Upper lobe of left lung (tissue), 6 donors: ENCODE measurements at regions not wholly inside any gene's neighbourhood (a gene's known extent, or its start where the extent isn't known, plus 50 kb on each side); places are given as distances from the start of the nearest gene placed in this dataset.

Source experiments
- ATAC-seq, 2 donors: fragments of 200-7000 bp; cut with Tn5 transposase; one replicate each; pipeline ENCODE4 v1.9.1; 2022; ENCODE audit warnings: mild to moderate bottlenecking in 2 of 2, moderate library complexity in 2 of 2; ENCODE audit not compliant: low FRiP score in 2 of 2
- DNase-seq, 2 donors: peaks; one replicate each; pipeline ENCODE4 v3.0.0-alpha.2; 2019 to 2020
- H3K27ac ChIP-seq, 4 donors: fragments of 200-600 bp; sonication (generic); one replicate each; pipeline ENCODE4 v1.5.1; 2016 to 2019
- H3K27me3 ChIP-seq, 4 donors: fragments of 200-600 bp; sonication (generic); one replicate each; pipeline ENCODE4 v1.5.1; 2017 to 2019
- H3K36me3 ChIP-seq, 4 donors: fragments of 200-600 bp; sonication (generic); one replicate each; pipeline ENCODE4 v1.5.1; 2016 to 2019
- H3K4me1 ChIP-seq, 4 donors: fragments of 200-600 bp; sonication (generic); one replicate each; pipeline ENCODE4 v1.5.1; 2018 to 2019
- H3K4me3 ChIP-seq, 4 donors: fragments of 200-600 bp; sonication (generic); one replicate each; pipeline ENCODE4 v1.5.1; 2017 to 2019; ENCODE audit warnings: mild to moderate bottlenecking in 2 of 4, moderate library complexity in 1 of 4
- H3K9me3 ChIP-seq, 4 donors: fragments of 200-600 bp; sonication (generic); one replicate each; pipeline ENCODE4 v1.5.1; 2018 to 2019
- CTCF ChIP-seq, 6 experiments: fragments of 450-650 bp in 4 of 6; fragments of 200-600 bp in 2 of 6; sonication (generic) in 2 of 6; IDR thresholded peaks; one replicate each; pipeline ENCODE4 v1.5.1; 2016 to 2019; ENCODE audit warnings: antibody characterized with exemption in 6 of 6
- EP300 ChIP-seq, 4 donors: sonication (generic); formaldehyde crosslinking; IDR thresholded peaks; one replicate each; pipeline ENCODE4 v1.5.1; 2017; ENCODE audit warnings: antibody characterized with exemption in 4 of 4, control low read depth in 2 of 4
- POLR2A ChIP-seq, 4 donors: fragments of 450-650 bp; IDR thresholded peaks; one replicate each; pipeline ENCODE4 v1.5.1; 2016 to 2017; ENCODE audit warnings: antibody characterized with exemption in 4 of 4, mild to moderate bottlenecking in 2 of 4
- POLR2AphosphoS5 ChIP-seq, 2 donors: sonication (generic); formaldehyde crosslinking; IDR thresholded peaks; one replicate each; pipeline ENCODE4 v1.5.1; 2017; ENCODE audit warnings: antibody characterized with exemption in 2 of 2
- WGBS, 2 donors: methylation state at CpG; one replicate each; pipeline ENCODE4 v1.1.5; 2017 to 2018; 5-methylcytosine and 5-hydroxymethylcytosine counted together
- donor health status: DM: no; HTN: no; CAD: no; lungs with moderate emphysema.
- donor health status: DM: no; HTN: yes; CAD: no; lungs with severe emphysema.

GRCh38 chr12:92294676-92295440, 149.2 kb upstream of the BTG1 start:
- WGBS, 2 donors = 67 to 76% methylated on average over 4 of the region's 4 CpGs
- H3K27me3 ChIP-seq = no peaks in the 10 kb centered on the region
- TF ChIP-seq CTCF (IDR thresholded peaks at IDR 0.05) = no peak
- no peak for TF ChIP-seq POLR2AphosphoS5 (IDR thresholded peaks at IDR 0.05)
- no peak for TF ChIP-seq EP300 (IDR thresholded peaks at IDR 0.05)
- TF ChIP-seq POLR2A (IDR thresholded peaks at IDR 0.05) = no peak
- H3K27ac ChIP-seq = no peak overlapping the region
- no peaks in the 10 kb centered on the region for H3K9me3 ChIP-seq
- H3K4me3 ChIP-seq = no peak overlapping the region
- no peak for ATAC-seq
- no peaks in the 10 kb centered on the region for H3K36me3 ChIP-seq
- DNase-seq = no peak
- H3K4me1 ChIP-seq = peaks cover 2 to 13% (median 6%) of the 10 kb centered on the region in 4 donors

GRCh38 chr12:92292016-92292415, 146.4 kb upstream of the BTG1 start:
- no peaks in the 10 kb centered on the region for H3K36me3 ChIP-seq
- H3K27me3 ChIP-seq = no peaks in the 10 kb centered on the region
- no peak overlapping the region for H3K27ac ChIP-seq
- peaks cover 0 to 8% (median 2%) of the 10 kb centered on the region in 4 donors for H3K4me1 ChIP-seq
- DNase-seq (no peak), ATAC-seq (no peak)
- H3K9me3 ChIP-seq = no peaks in the 10 kb centered on the region
- 80 to 93% methylated on average over 4 of the region's 4 CpGs for WGBS, 2 donors
- no peak for TF ChIP-seq POLR2AphosphoS5 (IDR thresholded peaks at IDR 0.05)
- H3K4me3 ChIP-seq = no peak overlapping the region

GRCh38 chr12:92290886-92291285, 145.2 kb upstream of the BTG1 start:
- H3K4me3 ChIP-seq = no peak overlapping the region
- peaks cover 0 to 8% (median 2%) of the 10 kb centered on the region in 4 donors for H3K4me1 ChIP-seq
- no peak for TF ChIP-seq CTCF (IDR thresholded peaks at IDR 0.05)
- TF ChIP-seq POLR2AphosphoS5 (IDR thresholded peaks at IDR 0.05) = no peak
- no peaks in the 10 kb centered on the region for H3K9me3 ChIP-seq
- WGBS, 2 donors = 47 to 50% methylated on average over 1 of the region's 1 CpG
- no peaks in the 10 kb centered on the region for H3K36me3 ChIP-seq
- no peak overlapping the region for H3K27ac ChIP-seq
- ATAC-seq (no peak), DNase-seq (no peak)
- H3K27me3 ChIP-seq = no peaks in the 10 kb centered on the region

GRCh38 chr12:92290350-92290695, 144.7 kb upstream of the BTG1 start:
- Histone ChIP-seq H3K4me3 (no peak overlapping the region), H3K36me3 (no peaks in the 10 kb centered on the region), H3K4me1 (peaks cover 0 to 4% (median 2%) of the 10 kb centered on the region in 4 donors), H3K27ac (no peak overlapping the region), H3K9me3 (no peaks in the 10 kb centered on the region), H3K27me3 (no peaks in the 10 kb centered on the region)
- no peak for TF ChIP-seq POLR2AphosphoS5 (IDR thresholded peaks at IDR 0.05)
- no peak for DNase-seq
- ATAC-seq = no peak
- WGBS, 2 donors = 82 to 84% methylated on average over 1 of the region's 1 CpG

- ATAC-seq = no peak
- DNase-seq = no peak
- WGBS, 2 donors = 77% methylated on average over 5 of the region's 5 CpGs
These were observed 144.1 kb upstream of the BTG1 start for GRCh38 chr12:92289629-92290349.

More at GRCh38 chr12:92289629-92290349, 144.1 kb upstream of the BTG1 start:
- no peaks in the 10 kb centered on the region for H3K27me3 ChIP-seq
- H3K27ac ChIP-seq = no peak overlapping the region
- no peaks in the 10 kb centered on the region for H3K9me3 ChIP-seq
- H3K4me1 ChIP-seq = peaks cover 0 to 4% (median 2%) of the 10 kb centered on the region in 4 donors
- H3K4me3 ChIP-seq = no peak overlapping the region
- H3K36me3 ChIP-seq = no peaks in the 10 kb centered on the region
- TF ChIP-seq POLR2AphosphoS5 (IDR thresholded peaks at IDR 0.05) = no peak
- TF ChIP-seq EP300 (IDR thresholded peaks at IDR 0.05) = no peak
- TF ChIP-seq CTCF (IDR thresholded peaks at IDR 0.05) = no peak
- no peak for TF ChIP-seq POLR2A (IDR thresholded peaks at IDR 0.05)
